BLaER1 treated with 17β-estradiol and CSF1 and Interleukin-3, amounts not matched to agents 10 nM and 100 nM (cell line): ENCODE measurements at regions not wholly inside any gene's neighbourhood (a gene's known extent, or its start where the extent isn't known, plus 50 kb on each side); places are given as distances from the start of the nearest gene placed in this dataset.

ENCODE experiments used
- H3K27ac ChIP-seq, 11 experiments: shearing (Covaris generic); formaldehyde crosslinking; 2 replicates each; pipeline ENCODE4 v1.8.1; 2022
- H3K27me3 ChIP-seq, 11 experiments: shearing (Covaris generic); formaldehyde crosslinking; 2 replicates each; pipeline ENCODE4 v1.8.1; 2022
- H3K36me3 ChIP-seq, 11 experiments: shearing (Covaris generic); formaldehyde crosslinking; 2 replicates each; pipeline ENCODE4 v1.8.1; 2022
- H3K4me1 ChIP-seq, 10 experiments: shearing (Covaris generic); formaldehyde crosslinking; 2 replicates each; pipeline ENCODE4 v1.8.1; 2022
- H3K4me2 ChIP-seq, 11 experiments: shearing (Covaris generic); formaldehyde crosslinking; 2 replicates each; pipeline ENCODE4 v1.8.1; 2022
- H3K4me3 ChIP-seq, 10 experiments: shearing (Covaris generic); formaldehyde crosslinking; 2 replicates each; pipeline ENCODE4 v1.8.1; 2022
- H3K9ac ChIP-seq, 11 experiments: shearing (Covaris generic); formaldehyde crosslinking; 2 replicates each; pipeline ENCODE4 v1.8.1; 2022
- H3K9me3 ChIP-seq, 11 experiments: shearing (Covaris generic); formaldehyde crosslinking; replicated peaks in 1 of 11; 2 replicates each; pipeline ENCODE4 v1.8.1; 2022
- H4K20me1 ChIP-seq, 11 experiments: shearing (Covaris generic); formaldehyde crosslinking; 2 replicates each; pipeline ENCODE4 v1.8.1; 2022
- Cebpa-rat ChIP-seq, 11 experiments: shearing (Covaris generic); IDR thresholded peaks; 2 replicates each; pipeline ENCODE4 v1.8.1; 2022

GRCh38 chr3:178967177-178967532, 104.5 kb downstream of the ZMAT3 start:
- peak overlapping the region in 9 of 11 experiments; percentile 8 to 63 (median 51); a peak in 13 of 22 replicates for H3K27ac ChIP-seq
- H3K4me3 ChIP-seq, result peak overlapping the region in 5 of 10 experiments; percentile 2 to 33 (median 24); a peak in 6 of 20 replicates
- peaks cover 27 to 40% (median 35%) of the 10 kb centered on the region in 10 experiments for H3K4me1 ChIP-seq
- no peaks in the 10 kb centered on the region for H4K20me1 ChIP-seq
- no peaks in the 10 kb centered on the region for H3K9me3 ChIP-seq
- H3K36me3 ChIP-seq, result 0 out of 22 replicates have a peak, but pooled peaks cover 0 to 3% (median 0%) of the 10 kb centered on the region in 11 experiments
- peak overlapping the region; percentile 2 to 62 (median 52); a peak in 14 of 22 replicates for H3K9ac ChIP-seq
- no peaks in the 10 kb centered on the region for H3K27me3 ChIP-seq
- peak overlapping the region; percentile 59 to 96 (median 76) for H3K4me2 ChIP-seq
- TF ChIP-seq Cebpa-rat (IDR thresholded peaks at IDR 0.05), result no peak

GRCh38 chr3:178966299-178967176, 105.1 kb downstream of the ZMAT3 start:
- peak overlapping the region; percentile 59 to 96 (median 76) for H3K4me2 ChIP-seq
- TF ChIP-seq Cebpa-rat (IDR thresholded peaks at IDR 0.05), result no peak
- no peaks in the 10 kb centered on the region for H3K27me3 ChIP-seq
- H3K4me1 ChIP-seq, result peaks cover 27 to 40% (median 35%) of the 10 kb centered on the region in 10 experiments
- peaks cover 0 to 4% (median 0%) of the 10 kb centered on the region in 11 experiments; a peak in 1 of 22 replicates for H3K36me3 ChIP-seq
- no peaks in the 10 kb centered on the region for H4K20me1 ChIP-seq
- peak overlapping the region in 9 of 11 experiments; percentile 8 to 63 (median 51); a peak in 12 of 22 replicates for H3K27ac ChIP-seq
- no peaks in the 10 kb centered on the region for H3K9me3 ChIP-seq
- H3K9ac ChIP-seq, result peak overlapping the region; percentile 2 to 62 (median 52); a peak in 15 of 22 replicates
- peak overlapping the region in 6 of 10 experiments; percentile 2 to 37 (median 26); a peak in 6 of 20 replicates for H3K4me3 ChIP-seq

- H3K27ac ChIP-seq, result no peak overlapping the region
- H3K4me2 ChIP-seq, result no peak overlapping the region
- H3K4me1 ChIP-seq, result peaks cover 27 to 45% (median 39%) of the 10 kb centered on the region in 10 experiments
- no peaks in the 10 kb centered on the region for H3K9me3 ChIP-seq
- no peak overlapping the region for H3K9ac ChIP-seq
- H3K4me3 ChIP-seq, result no peak overlapping the region
- no peaks in the 10 kb centered on the region for H4K20me1 ChIP-seq
- TF ChIP-seq Cebpa-rat (IDR thresholded peaks at IDR 0.05), result no peak
- peaks cover 0 to 23% (median 0%) of the 10 kb centered on the region in 11 experiments; a peak in 3 of 22 replicates for H3K36me3 ChIP-seq
- H3K27me3 ChIP-seq, result no peaks in the 10 kb centered on the region
These were observed 107.1 kb downstream of the ZMAT3 start for GRCh38 chr3:178964551-178964950.

GRCh38 chr3:178960918-178961317, 110.7 kb downstream of the ZMAT3 start:
- no peak overlapping the region for H3K27ac ChIP-seq
- no peaks in the 10 kb centered on the region for H3K9me3 ChIP-seq
- H3K36me3 ChIP-seq, result peaks cover 0 to 38% (median 0%) of the 10 kb centered on the region in 11 experiments; a peak in 3 of 22 replicates
- no peak overlapping the region for H3K4me3 ChIP-seq
- 0 out of 22 replicates have a peak overlapping the region, but pooled peaks of 1 of the 11 experiments have one; percentile 29 for H3K4me2 ChIP-seq
- no peak overlapping the region for H3K9ac ChIP-seq
- H3K4me1 ChIP-seq, result peaks cover 0 to 10% (median 3%) of the 10 kb centered on the region in 10 experiments; a peak in 10 of 20 replicates
- no peak for TF ChIP-seq Cebpa-rat (IDR thresholded peaks at IDR 0.05)
- no peaks in the 10 kb centered on the region for H3K27me3 ChIP-seq
- no peaks in the 10 kb centered on the region for H4K20me1 ChIP-seq

GRCh38 chr3:178960181-178960580, 111.4 kb downstream of the ZMAT3 start:
- peak overlapping the region in 2 of 11 experiments; percentile 9 to 29; a peak in 2 of 22 replicates for H3K4me2 ChIP-seq
- H3K4me1 ChIP-seq, result peaks cover 0 to 7% (median 0%) of the 10 kb centered on the region in 10 experiments; a peak in 4 of 20 replicates
- no peak overlapping the region for H3K4me3 ChIP-seq
- H3K27me3 ChIP-seq, result no peaks in the 10 kb centered on the region
- H3K9ac ChIP-seq, result no peak overlapping the region
- no peaks in the 10 kb centered on the region for H3K9me3 ChIP-seq
- no peak for TF ChIP-seq Cebpa-rat (IDR thresholded peaks at IDR 0.05)
- no peaks in the 10 kb centered on the region for H4K20me1 ChIP-seq
- H3K27ac ChIP-seq, result no peak overlapping the region
- peaks cover 0 to 38% (median 0%) of the 10 kb centered on the region in 11 experiments; a peak in 3 of 22 replicates for H3K36me3 ChIP-seq

- TF ChIP-seq Cebpa-rat (IDR thresholded peaks at IDR 0.05), result no peak
- Histone ChIP-seq H3K36me3 (peaks cover 0 to 11% (median 0%) of the 10 kb centered on the region in 11 experiments; a peak in 2 of 22 replicates), H4K20me1 (no peaks in the 10 kb centered on the region), H3K27me3 (no peaks in the 10 kb centered on the region), H3K4me2 (peak overlapping the region in 4 of 11 experiments; percentile 31 to 74 (median 52); a peak in 7 of 22 replicates), H3K9ac (no peak overlapping the region), H3K4me3 (no peak overlapping the region), H3K4me1 (peaks cover 0 to 17% (median 0%) of the 10 kb centered on the region in 10 experiments; a peak in 6 of 20 replicates), H3K27ac (peak overlapping the region in 1 of 11 experiments; percentile 18; a peak in 1 of 22 replicates), H3K9me3 (peaks cover 4 to 37% (median 10%) of the 10 kb centered on the region in 11 experiments)
These were observed 120.9 kb downstream of the ZMAT3 start for GRCh38 chr3:178950676-178951075.

GRCh38 chr3:178949896-178950295, 121.7 kb downstream of the ZMAT3 start:
- TF ChIP-seq Cebpa-rat (IDR thresholded peaks at IDR 0.05), result no peak
- no peak overlapping the region for H3K4me3 ChIP-seq
- no peaks in the 10 kb centered on the region for H3K27me3 ChIP-seq
- 0 out of 22 replicates have a peak overlapping the region, but pooled peaks of 1 of the 11 experiments have one; percentile 19 for H3K27ac ChIP-seq
- H3K9me3 ChIP-seq, result peaks cover 9 to 43% (median 18%) of the 10 kb centered on the region in 11 experiments
- H4K20me1 ChIP-seq, result no peaks in the 10 kb centered on the region
- H3K9ac ChIP-seq, result no peak overlapping the region
- peak overlapping the region in 3 of 11 experiments; percentile 24 to 74 (median 58); a peak in 4 of 22 replicates for H3K4me2 ChIP-seq
- peaks cover 0 to 11% (median 0%) of the 10 kb centered on the region in 11 experiments; a peak in 2 of 22 replicates for H3K36me3 ChIP-seq
- H3K4me1 ChIP-seq, result peaks cover 0 to 17% (median 0%) of the 10 kb centered on the region in 10 experiments; a peak in 6 of 20 replicates

GRCh38 chr3:178948546-178948945, 123.1 kb downstream of the ZMAT3 start:
- peaks cover 0 to 11% (median 0%) of the 10 kb centered on the region in 11 experiments; a peak in 2 of 22 replicates for H3K36me3 ChIP-seq
- TF ChIP-seq Cebpa-rat (IDR thresholded peaks at IDR 0.05), result no peak
- H3K9me3 ChIP-seq, result peaks cover 9 to 43% (median 19%) of the 10 kb centered on the region in 11 experiments
- H3K27me3 ChIP-seq, result no peaks in the 10 kb centered on the region
- H4K20me1 ChIP-seq, result no peaks in the 10 kb centered on the region
- no peak overlapping the region for H3K27ac ChIP-seq
- peaks cover 0 to 17% (median 0%) of the 10 kb centered on the region in 10 experiments; a peak in 6 of 20 replicates for H3K4me1 ChIP-seq
- H3K9ac ChIP-seq, result no peak overlapping the region
- no peak overlapping the region for H3K4me2 ChIP-seq
- H3K4me3 ChIP-seq, result no peak overlapping the region
